Left renal pelvis (tissue), 4 donors: ENCODE measurements at regions not wholly inside any gene's neighbourhood (a gene's known extent, or its start where the extent isn't known, plus 50 kb on each side); places are given as distances from the start of the nearest gene placed in this dataset.
"Not testable (repeated sequence)": the region's sequence is repeated elsewhere in the genome, so short reads cannot be mapped to it uniquely, and the experiment has no call there.

Experiments
- DNase-seq, 4 donors: peaks; one replicate each; pipeline ENCODE4 v3.0.0-alpha.2; 2013; ENCODE audit warnings: low read depth in 4 of 4, low spot score in 3 of 4

DNA sequence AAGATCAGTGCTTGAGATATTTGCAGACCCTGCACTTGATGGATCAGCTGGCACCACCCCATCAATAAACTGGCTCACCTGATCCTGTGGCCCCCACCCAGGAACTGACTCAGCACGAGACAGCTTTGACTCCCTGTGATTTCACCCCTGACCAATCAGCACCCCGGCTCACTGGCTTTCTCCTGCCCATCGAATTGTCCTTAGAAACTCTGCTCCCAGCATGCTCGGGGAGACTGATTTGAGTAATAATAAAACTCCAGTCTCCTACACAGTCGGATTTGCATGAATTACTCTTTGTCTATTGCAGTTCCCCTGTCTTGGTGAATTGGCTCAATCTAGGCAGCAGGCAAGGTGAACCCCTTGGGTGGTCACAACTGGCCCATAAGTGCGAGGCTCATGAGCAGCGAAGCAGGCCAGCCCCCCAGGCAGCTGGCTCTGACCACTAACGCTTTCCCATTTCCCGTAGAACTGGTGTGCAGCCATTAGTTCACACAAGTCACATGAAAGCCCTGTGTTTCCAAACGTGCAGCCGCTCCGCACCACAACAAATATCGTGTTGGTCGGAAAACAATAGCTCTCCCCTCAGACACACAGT, 79.6 kb downstream of the RSPH3 start:
- DNase-seq: no peak

DNA sequence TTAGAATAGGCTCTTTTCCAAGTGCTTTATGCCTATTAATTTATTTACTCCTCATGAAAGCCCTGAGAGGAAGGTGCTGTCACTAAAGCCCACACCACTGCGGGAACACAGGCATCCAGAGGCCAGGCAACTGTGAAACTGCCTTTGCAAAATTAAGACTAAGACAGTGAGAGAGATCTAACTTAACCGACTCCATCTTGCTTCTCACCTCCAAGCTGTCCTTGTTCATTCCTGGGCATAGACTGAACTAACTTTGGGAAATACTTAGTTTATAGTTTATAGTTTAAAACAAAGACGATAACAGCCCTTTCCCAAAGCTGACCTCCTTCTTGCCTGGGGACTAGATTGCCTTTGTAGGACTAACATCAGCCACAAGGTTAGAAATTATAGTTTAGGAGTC, 80.1 kb downstream of the RSPH3 start:
- no peak for DNase-seq

DNA sequence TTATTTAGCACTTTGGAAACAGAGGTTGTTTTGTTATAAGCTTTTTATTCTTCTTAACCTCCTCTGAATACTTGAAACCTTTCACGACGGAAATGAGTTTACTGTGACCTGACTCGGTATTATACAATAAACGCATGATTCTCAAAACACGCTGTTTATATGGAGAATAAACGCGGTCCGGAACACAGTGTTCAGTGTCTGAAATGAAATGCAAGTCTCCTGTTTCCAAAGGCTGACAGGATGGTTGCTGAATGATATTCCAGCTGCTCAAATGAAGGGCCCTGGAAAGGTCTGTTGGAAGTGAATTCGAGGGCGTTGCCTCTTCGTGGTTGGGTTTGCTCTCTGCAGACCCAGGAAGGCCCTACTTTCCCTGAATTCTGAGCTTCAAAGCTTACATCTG, 83.4 kb downstream of the RSPH3 start:
- DNase-seq: no peak

DNA sequence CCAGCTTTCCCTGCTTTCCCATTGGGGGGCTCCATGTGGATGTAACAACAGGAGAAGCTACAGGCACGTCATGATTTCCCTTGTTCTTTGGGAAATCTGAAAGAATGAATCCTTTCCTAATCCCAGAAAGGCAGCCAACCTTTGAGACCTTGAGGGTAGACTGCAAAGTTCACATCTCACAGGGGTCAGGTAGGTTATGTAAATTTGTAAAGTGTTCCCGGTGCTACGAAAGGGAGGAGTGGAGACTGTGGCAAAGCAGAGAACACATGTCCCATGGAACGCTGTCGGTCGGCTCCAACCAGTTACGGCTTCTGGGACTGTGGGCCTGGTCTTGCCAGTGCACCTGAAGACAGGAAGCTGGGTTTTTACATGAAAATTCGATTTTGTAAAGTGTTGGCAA, 85.1 kb downstream of the RSPH3 start:
- DNase-seq: no peak

DNA sequence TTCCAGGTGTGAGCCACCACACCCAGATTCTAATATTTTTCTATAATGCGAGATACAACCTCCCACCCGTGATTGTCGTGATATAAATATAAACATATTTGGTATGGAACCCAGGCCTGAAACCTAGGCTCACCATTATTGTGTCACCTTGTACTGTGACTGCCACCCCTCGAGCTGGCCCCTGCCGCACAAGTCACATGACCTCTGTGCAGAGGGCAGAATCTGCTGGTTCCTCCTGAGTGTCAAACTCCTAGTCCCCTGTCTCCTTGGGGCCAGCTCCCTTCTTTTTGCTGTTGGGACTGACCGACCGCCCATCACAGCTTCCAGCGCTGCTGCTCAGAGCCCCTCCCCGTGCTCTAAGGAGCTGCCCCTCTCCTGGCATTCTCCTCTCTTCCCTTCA, 86.4 kb downstream of the RSPH3 start:
- no peak for DNase-seq

DNA sequence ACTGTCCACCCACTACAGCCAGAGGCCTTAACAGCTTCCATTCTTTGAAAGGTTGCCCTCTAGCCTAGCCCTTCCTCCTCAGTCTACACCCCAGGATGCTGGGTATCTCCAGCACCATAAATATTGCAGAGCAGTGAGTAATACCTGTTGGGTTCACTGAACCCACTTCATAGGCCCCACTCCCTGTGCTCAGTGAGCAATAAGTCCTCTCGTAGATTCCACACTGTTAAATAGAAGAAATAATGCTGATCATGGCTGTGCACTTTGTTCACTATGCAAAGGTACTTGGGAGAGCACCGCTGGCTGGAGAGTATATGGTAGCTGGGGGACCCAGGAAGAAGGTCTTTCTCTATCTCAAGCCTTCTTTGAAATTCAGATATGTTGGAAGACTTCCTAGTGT, 87.3 kb downstream of the RSPH3 start:
- DNase-seq: no peak

DNA sequence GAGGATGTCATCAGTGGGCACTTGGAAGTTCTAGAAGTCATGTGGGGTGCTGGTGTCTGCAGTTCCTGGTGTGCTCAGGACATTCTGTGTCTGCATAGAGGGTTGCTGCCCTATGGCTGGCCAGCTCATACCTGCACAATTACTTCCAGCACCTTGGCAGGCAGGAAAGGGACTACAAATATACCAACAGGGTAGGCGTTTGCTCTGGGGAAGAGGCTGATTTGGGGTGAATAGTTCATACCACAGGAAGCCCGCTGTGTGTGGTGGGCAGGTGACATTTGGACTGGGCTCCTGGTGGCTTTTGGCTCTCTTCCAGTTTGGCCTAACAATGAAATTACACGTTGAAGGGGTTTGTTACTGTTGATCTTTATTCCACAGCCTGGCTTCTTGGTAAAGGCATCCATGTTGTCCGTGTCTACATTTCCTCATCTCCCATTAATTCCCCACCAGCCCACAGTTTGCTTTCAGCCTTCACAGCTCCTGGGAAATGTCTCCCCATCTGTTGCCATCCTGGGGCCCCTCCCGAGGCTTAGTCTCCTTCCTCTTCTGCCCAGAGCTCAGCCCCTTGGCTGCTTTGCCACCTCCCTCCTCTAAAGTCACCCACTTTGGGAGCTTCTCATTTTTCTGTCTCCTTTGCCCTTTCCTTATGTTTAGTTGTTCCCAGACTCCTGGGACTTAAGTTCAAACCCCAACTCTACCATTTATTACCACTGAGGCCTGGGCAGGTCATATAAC, 88.1 kb downstream of the RSPH3 start:
- no peak for DNase-seq

DNA sequence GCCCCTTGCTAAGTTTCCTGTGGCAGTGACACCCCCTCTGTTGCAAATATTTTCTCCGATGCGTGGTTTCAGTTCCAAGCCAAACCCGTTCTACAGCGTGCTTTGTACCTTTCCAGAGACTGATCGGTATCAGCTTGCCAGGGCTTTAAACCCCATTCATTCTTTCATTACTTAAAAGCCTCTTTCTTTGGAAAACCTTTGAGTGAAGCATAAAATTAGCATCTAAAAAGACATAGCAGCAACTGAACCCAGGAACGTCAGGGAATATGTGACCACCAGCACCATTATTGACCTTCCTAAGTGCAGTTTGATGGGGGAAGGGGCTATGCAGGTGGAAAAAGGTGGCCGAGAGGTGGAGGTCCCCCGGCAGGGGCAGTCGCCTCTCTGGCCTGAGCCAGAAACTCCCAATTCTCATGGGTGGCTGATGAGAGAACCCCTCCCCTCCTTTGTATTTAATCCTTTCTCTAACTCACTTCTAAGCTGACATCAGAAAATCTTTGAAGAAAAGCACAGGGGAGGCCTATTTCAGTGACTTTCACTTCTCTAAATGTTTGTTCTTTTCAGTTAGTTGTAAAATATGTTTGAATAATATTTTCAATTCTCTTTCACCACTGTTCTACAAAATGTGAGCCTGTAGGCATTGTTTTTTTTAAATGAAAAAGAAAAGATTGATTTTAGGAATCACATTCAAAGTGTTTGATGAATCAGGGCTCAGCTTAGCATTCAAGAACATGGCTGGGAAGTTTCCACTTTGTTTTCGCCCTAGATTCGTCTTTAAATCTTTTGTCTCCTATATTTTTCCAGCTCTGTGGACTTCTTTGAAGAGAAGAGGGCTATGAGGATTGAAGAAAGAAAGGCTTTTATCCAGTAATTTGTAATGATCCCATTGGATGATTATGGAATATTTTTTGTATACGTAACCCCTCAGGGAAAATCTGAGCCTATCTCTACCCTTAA, 89.2 kb downstream of the RSPH3 start:
- DNase-seq: peak in 1 of 4 donors; percentile 32

DNA sequence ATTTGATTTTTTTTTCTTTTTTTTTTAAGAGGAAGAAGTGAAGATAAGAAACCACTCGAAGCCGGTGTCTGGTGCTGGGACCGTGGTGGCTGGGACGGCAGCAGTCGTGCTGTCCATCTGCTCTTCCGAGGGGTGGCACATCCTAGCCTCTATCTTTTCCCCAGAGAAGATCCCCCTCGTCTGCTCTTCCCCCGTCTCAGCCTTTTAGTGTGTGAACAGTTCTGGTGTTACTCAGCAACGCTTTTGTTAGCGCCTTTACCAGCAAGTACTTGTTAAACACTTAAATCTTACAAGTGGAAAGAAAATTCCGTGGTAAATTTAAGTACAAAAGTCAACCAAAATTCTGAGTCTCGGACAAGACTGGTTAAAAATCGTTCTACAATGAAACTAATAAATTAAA, 90.1 kb downstream of the RSPH3 start:
- DNase-seq: no peak

DNA sequence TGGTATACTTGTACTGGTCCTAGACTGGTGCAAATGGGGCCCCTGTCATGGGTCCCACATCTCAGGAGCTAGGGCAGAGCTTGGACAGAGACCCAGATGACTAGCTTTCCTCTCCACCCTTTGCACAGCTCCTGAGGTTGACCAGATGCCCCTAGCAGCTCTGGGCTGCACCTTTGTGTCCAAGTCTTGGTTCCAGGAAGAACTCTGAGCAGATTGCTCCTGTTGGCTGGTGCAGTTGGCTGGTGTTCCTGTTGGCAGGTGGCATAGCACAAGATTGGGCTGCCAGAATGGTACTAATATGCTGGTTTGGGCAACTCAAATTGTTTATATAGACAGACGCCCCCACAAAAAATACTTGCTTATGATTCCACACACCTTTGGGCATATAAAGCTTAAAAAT, 89.4 kb upstream of the EZR start:
- DNase-seq: no peak

DNA sequence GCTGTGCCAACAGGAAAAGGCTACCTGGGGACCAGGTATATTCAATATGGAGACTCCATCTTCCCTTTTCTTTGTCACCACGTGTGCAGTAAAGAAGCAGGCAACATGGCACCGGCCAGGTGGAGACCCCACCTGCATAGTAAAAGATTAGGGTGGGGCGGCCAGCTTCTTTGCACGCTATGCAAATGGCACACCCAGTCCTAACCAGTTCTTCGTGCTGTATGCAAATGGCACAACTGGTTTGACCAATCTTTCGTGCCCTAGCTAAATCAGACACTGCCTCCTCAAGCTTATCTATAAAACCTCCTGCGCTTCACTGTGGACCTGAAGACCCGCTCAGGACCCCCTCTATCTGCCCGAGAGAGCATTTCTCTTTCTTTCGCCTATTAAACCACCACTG, 88.8 kb upstream of the EZR start:
- no peak for DNase-seq

DNA sequence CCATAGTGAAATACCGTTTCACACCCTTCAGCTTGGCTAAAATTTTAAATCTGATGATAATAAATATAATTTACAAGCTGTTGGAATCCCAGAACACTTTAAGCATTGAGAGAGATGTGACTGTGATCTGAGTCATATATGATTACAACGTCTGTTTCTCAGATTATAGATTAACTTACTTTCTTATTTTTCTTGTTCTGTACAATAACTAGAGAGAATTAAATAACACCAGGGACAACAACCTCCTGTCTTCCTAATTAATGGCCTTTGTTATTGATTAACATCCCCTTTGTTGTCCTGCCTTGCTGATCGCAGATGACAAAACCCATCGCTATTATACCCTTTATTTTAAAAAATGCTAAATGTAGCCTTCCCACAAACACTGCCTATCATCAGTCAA, 87.8 kb upstream of the EZR start:
- DNase-seq: no peak

DNA sequence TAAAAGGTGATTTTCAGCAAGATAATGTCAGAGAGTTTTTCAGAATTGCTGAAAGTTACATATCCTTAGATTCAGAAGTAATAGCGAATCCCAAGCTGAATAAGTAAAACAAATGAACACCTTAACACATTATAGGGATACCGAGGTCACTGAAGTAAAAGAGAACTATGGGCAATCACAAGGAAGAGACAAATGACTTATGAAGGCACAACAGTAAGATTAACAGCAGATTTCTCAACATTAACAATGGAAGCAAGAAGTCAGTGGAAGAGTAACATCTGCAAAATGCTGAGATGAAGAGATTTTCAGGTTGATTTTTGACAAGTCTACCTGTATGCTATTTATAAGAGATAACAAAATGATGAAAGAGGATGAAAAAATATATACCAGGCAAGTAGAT, 86.1 kb upstream of the EZR start:
- DNase-seq: no peak

DNA sequence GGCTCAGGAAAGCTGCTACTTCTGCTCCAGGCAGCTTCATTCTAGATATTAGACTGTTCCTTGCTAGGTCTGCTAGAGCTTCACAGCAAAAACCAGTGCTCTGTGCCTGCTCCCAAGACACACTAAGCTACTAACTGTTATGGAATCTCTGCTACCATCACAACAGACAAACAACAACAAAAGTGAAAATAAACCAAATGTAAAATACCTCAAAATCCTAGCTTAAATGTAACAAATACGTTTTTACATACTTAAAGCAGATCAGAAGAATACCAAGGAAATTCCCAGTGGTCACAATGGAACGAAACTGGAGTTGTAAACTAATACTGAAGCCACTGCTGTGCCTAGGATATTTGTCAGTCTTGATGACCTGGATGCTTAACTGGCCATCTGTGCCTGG, 84.6 kb upstream of the EZR start:
- DNase-seq: no peak

DNA sequence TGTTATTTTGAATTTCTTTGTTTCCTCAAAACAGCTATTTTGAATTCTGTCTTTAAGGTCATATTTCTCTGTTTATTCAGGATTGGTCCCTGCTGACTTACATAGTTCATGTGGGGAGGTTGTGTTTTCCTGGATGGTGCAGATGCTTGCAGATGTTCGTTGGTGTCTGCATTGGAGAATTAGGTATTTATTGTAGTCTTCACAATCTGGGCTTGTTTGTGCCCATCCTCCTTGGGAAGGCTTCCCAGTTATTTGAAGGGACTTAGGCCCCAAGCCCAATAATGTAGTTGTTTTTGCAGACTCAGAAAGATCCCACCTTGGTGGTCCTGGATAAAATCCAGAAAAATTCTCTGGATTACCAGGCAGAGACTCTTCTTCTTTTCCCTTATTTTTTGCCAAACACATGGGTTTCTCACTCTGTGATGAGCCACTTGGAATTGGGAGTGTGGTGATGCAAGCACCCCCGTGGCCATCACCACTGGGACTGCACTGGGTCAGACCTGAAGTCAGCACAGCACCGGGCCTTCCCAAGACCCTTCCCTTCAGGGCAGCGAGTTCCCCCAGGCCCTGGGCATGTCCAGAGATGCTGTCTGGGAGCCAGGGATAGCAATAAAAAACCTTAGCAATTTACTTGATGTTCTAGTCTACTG, 81.6 kb upstream of the EZR start:
- no peak for DNase-seq

DNA sequence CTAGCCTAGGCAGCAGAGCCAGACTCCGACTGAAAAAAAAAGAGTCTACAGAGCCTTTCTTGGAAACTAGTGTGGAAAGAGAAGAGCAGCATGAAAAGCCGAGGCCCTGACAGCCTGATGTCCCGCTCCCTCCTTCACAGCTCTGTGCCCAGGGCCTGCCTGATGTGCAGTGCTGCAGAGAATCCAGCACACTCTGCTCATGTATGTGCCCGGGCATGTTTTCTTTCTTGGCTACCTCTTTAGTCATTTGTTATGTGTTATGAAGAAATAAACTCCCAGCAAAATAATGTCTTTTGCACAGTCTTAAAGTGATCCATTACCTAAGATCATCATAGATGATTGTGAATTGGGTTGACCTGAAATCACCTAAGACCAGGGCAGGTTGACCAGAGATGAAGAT, 78.1 kb upstream of the EZR start:
- no peak for DNase-seq

DNA sequence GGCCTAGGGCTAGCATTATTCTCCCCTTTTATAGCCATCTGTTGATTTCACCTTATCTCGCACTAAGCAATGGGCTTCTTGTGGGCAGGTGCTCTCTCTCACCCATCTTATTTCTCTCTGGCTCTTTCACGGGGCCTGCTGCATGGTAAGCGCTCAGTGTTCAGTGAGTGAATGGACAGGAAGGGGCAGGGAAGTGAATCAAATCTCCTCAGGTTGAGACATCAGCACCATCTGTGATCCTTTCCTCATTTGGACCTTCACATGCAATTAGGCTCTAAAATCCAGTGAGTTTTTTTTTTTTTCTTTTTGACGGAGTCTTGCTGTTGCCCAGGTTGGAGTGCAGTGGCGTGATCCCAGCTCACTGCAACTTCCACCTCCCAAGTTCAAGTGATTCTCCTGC, 76.5 kb upstream of the EZR start:
- no peak for DNase-seq

DNA sequence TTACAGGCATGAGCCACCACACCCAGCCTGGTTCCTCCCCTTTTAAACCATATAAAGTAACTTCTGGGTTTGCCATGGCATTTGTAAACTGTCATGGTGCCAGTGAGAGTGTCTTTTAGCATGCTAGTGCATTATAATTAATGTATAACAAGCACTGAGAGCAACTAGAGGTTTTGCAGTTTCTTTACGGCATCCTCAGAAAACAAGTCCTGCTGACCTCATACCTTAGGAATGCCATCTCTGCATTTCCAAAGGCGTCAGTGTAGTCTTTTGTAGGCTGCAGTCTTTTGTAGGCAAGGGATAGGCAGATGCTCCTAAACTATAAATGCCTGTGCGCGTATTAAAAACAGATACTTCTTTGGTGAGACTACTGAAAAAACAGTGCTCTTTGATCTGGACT, 75.0 kb upstream of the EZR start:
- DNase-seq: no peak

DNA sequence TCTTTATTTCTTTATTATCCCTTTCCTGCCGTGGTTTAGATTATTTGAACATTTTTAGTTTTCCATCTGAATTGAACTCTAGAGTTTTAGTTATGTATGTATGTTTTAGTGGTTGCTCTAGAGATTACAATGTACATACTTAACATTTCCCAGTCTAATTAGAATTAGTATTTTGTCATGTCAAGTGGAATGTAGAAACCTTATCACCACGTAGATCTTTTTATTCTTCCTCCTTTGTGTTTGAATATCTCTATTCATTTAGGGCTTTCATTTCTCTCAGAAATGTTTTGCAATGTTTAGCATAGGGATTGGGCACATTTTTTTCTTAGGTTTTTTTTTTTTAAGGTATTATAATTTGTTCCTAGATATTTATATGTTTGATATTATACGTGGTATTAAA, 73.1 kb upstream of the EZR start:
- DNase-seq: no peak

DNA sequence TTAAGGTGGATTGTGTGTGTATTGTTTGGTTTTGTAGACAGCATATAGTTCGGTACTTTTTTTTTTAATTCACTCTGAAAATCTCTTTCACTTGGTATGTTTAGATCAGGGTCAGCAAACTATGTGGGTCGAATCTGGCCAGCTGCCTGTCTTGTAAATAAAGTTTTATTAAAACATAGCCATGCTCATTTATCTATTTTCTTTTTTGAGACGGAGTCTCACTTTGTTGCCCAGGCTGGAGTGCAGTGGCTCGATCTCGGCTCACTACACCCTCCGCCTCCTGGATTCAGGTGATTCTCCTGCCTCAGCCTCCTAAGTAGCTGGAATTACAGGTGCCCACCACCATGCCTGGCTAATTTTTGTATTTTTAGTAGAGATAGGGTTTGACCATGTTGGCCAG, 72.4 kb upstream of the EZR start:
- DNase-seq: not testable (repeated sequence)

DNA sequence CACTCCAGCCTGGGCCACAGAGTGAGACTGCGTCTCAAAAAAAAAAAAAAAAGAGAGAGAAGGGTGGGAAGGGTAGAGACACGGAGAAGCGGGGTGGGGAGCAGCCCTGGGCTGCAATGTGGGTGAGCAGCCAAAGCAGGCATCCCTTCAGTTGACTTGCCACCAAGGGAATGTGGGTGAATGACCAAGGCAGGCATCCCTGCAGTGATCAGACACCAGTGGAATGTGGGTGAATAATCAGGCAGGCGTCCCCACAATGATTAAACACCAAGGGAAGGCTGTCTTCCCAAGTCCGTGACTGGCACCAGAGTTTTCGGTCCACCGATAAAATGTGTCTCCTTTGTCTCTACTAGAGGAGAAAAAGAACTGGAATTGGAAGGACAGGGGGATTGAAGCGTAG, 69.0 kb upstream of the EZR start:
- DNase-seq: not testable (repeated sequence)
